GM23248 (cell line): ENCODE measurements at regions not wholly inside any gene's neighbourhood (a gene's known extent, or its start where the extent isn't known, plus 50 kb on each side); places are given as distances from the start of the nearest gene placed in this dataset.

Experiments
- DNase-seq: peaks from one replicate; pipeline ENCODE4 v3.0.0-alpha.2; 2015
- H2AFZ ChIP-seq: fragments of 200-600 bp; sonication (generic); 2 replicates; pipeline ENCODE4 v1.6.1; 2016; ENCODE audit warnings: antibody characterized with exemption
- H3F3A ChIP-seq: fragments of 200-600 bp; sonication (generic); 2 replicates; pipeline ENCODE4 v1.6.1; 2016; ENCODE audit warnings: mild to moderate bottlenecking, antibody characterized with exemption, mixed run types; ENCODE audit not compliant: insufficient read depth
- H3K27ac ChIP-seq: fragments of 200-600 bp; sonication (generic); 2 replicates; pipeline ENCODE4 v1.5.1; 2016; ENCODE audit warnings: mild to moderate bottlenecking
- H3K27me3 ChIP-seq: fragments of 200-600 bp; sonication (generic); replicated peaks from 2 replicates; pipeline ENCODE4 v1.6.1; 2016; ENCODE audit warnings: mild to moderate bottlenecking; ENCODE audit not compliant: insufficient read depth
- H3K36me3 ChIP-seq: fragments of 200-600 bp; sonication (generic); 2 replicates; pipeline ENCODE4 v1.6.1; 2016; ENCODE audit warnings: low read depth, mild to moderate bottlenecking
- H3K4me1 ChIP-seq: fragments of 200-600 bp; sonication (generic); 2 replicates; pipeline ENCODE4 v1.6.1; 2016; ENCODE audit warnings: mild to moderate bottlenecking; ENCODE audit not compliant: insufficient read depth
- H3K4me2 ChIP-seq: fragments of 200-600 bp; sonication (generic); one replicate; pipeline ENCODE4 v1.6.1; 2016; ENCODE audit warnings: mild to moderate bottlenecking; ENCODE audit not compliant: unreplicated experiment
- H3K4me3 ChIP-seq: fragments of 200-600 bp; sonication (generic); 2 replicates; pipeline ENCODE4 v1.5.1; 2016; ENCODE audit warnings: mild to moderate bottlenecking
- H3K79me2 ChIP-seq: fragments of 200-600 bp; sonication (generic); 2 replicates; pipeline ENCODE4 v1.6.1; 2016; ENCODE audit warnings: mild to moderate bottlenecking; ENCODE audit not compliant: insufficient read depth
- H3K9ac ChIP-seq: fragments of 200-600 bp; sonication (generic); 2 replicates; pipeline ENCODE4 v1.6.1; 2016; ENCODE audit warnings: mild to moderate bottlenecking
- H3K9me2 ChIP-seq: fragments of 200-600 bp; sonication (generic); 2 replicates; pipeline ENCODE4 v1.6.1; 2016; ENCODE audit warnings: mixed run types, mild to moderate bottlenecking, moderate library complexity; ENCODE audit not compliant: insufficient read depth
- H3K9me3 ChIP-seq: fragments of 200-600 bp; sonication (generic); one replicate; pipeline ENCODE4 v1.6.1; 2017; ENCODE audit warnings: low read depth
- H4K20me1 ChIP-seq: fragments of 200-600 bp; sonication (generic); 2 replicates; pipeline ENCODE4 v1.6.0; 2016; ENCODE audit not compliant: insufficient read depth
- EZH2 ChIP-seq: fragments of 200-600 bp; sonication (generic); IDR thresholded peaks from 2 replicates; pipeline ENCODE4 v1.6.1; 2018; ENCODE audit warnings: antibody characterized with exemption, mild to moderate bottlenecking; ENCODE audit not compliant: insufficient read depth, poor library complexity, severe bottlenecking
- EZH2phosphoT487 ChIP-seq: fragments of 200-600 bp; sonication (generic); IDR thresholded peaks from 2 replicates; pipeline ENCODE4 v1.6.1; 2018; ENCODE audit warnings: antibody characterized with exemption, moderate library complexity, mild to moderate bottlenecking, low read depth; ENCODE audit not compliant: insufficient read depth
- WGBS, 2 experiments: methylation state at CpG; one replicate each; pipeline ENCODE4 v1.1.6; 2015 to 2017; ENCODE audit warnings: low lambda C conversion rate in 2 of 2, low coverage in 1 of 2; ENCODE audit errors: missing lambda C conversion rate in 2 of 2; 5-methylcytosine and 5-hydroxymethylcytosine counted together
- in situ Hi-C: fragments of 300-500 bp; cut with MboI; formaldehyde crosslinking; loops from 2 replicates; pipeline ENCODE4 v1.15.0; 2020

DNA sequence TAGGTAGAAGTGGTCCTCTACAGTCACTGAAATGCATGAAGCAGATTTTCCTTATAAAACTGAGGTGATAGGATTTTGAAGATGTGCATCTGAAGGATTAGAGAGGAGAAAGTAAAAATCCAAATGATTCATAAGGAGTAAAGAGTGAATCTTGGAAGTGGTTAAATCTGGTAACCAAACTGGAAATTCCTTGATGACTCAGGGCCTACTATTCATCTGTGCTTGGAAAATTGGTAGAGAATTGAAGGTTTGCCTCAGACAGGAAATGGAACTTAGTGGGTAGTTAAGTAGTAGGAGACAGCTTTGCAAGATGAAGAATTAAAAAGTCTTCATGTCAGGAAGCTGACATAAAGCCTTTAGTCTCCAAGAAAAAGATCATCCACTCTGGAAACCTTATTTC is 368.9 kb upstream of the CTSO start:
- peak; percentile 88 for DNase-seq
- in situ Hi-C loops: no loop called here
- TF ChIP-seq EZH2 (no peak), EZH2phosphoT487 (no peak)
- Histone ChIP-seq H3K27me3 (no peaks in the 10 kb centered on the region), H2AFZ (no peak overlapping the region), H3K9ac (0 out of 2 replicates have a peak overlapping the region, but pooled peaks have one; percentile 28), H3F3A (peaks cover 21% of the 10 kb centered on the region), H3K79me2 (no peaks in the 10 kb centered on the region), H3K4me2 (peak overlapping the region; percentile 67), H3K27ac (peak overlapping the region; percentile 69), H3K4me3 (0 out of 2 replicates have a peak overlapping the region, but pooled peaks have one; percentile 33), H3K9me3 (no peaks in the 10 kb centered on the region), H3K9me2 (no peaks in the 10 kb centered on the region), H4K20me1 (no peaks in the 10 kb centered on the region), H3K36me3 (no peaks in the 10 kb centered on the region), H3K4me1 (peaks cover 33% of the 10 kb centered on the region)

- TF ChIP-seq EZH2phosphoT487 (0 out of 2 replicates have a peak, but pooled peaks have one; percentile 47), EZH2 (no peak)
- no peaks in the 10 kb centered on the region for H3K9me3 ChIP-seq
- H3K79me2 ChIP-seq: no peaks in the 10 kb centered on the region
- WGBS, 2 experiments: 21 to 34% methylated on average over 2 of the region's 2 CpGs
- peak; percentile 88 for DNase-seq
- H3F3A ChIP-seq: peaks cover 21% of the 10 kb centered on the region
- no peak overlapping the region for H3K4me3 ChIP-seq
- no peaks in the 10 kb centered on the region for H3K27me3 ChIP-seq
- no peaks in the 10 kb centered on the region for H3K36me3 ChIP-seq
- H3K9me2 ChIP-seq: no peaks in the 10 kb centered on the region
- no peak overlapping the region for H3K9ac ChIP-seq
- H3K4me1 ChIP-seq: peaks cover 33% of the 10 kb centered on the region
- no peak overlapping the region for H2AFZ ChIP-seq
- H3K27ac ChIP-seq: peak overlapping the region; percentile 69
- no peaks in the 10 kb centered on the region for H4K20me1 ChIP-seq
- H3K4me2 ChIP-seq: peak overlapping the region; percentile 67
- in situ Hi-C loops: no loop called here
These were observed 367.5 kb upstream of the CTSO start for GRCh38 chr4:156321203-156321602.

- Histone ChIP-seq H3K36me3 (no peaks in the 10 kb centered on the region), H3F3A (no peaks in the 10 kb centered on the region)
- in situ Hi-C loops: no loop called here
These were observed 359.8 kb upstream of the CTSO start for GRCh38 chr4:156313497-156313896.

DNA sequence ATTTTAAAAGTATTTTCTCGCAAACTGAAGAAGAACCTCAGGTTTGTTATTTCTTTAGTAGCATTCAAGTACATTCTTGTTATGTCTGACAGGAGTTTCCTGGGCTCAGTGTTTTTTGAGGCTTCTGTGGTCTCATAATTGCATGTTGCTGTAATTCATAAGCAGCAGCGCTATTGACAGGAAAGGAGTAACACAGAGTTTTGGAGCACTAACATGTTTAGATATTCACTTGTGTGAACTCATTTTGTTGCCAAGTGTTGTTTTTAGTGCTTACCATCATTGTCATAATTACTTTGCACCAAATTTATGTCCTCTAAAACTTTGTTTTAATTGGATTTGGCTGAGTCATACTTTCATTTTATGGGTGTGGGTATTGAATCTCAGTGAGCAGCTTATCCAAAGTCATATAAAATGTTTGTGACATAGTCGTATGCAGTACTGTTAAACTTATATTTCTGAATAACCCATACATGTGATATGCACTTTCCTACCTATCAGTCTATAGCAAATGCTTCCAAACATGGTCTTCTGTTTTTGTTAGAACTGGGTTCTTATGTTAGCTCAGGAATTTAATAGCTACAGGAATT is 358.7 kb upstream of the CTSO start:
- peak overlapping the region; percentile 38 for H3K4me2 ChIP-seq
- TF ChIP-seq EZH2: no peak
- TF ChIP-seq EZH2phosphoT487: no peak
- DNase-seq: peak; percentile 14
- H3K4me3 ChIP-seq: peak overlapping the region; percentile 28; the same call in 1 of the 2 replicates
- H3K36me3 ChIP-seq: no peaks in the 10 kb centered on the region
- in situ Hi-C loops: no loop called here
- H3K9ac ChIP-seq: no peak overlapping the region
- H3K27ac ChIP-seq: no peak overlapping the region
- peak overlapping the region; percentile 30 for H2AFZ ChIP-seq
- no peaks in the 10 kb centered on the region for H3K9me3 ChIP-seq
- no peaks in the 10 kb centered on the region for H3K79me2 ChIP-seq
- no peaks in the 10 kb centered on the region for H3K27me3 ChIP-seq
- H3K9me2 ChIP-seq: no peaks in the 10 kb centered on the region
- H3K4me1 ChIP-seq: peaks cover 8% of the 10 kb centered on the region; the same call in 1 of the 2 replicates
- no peaks in the 10 kb centered on the region for H3F3A ChIP-seq
- 29 to 37% methylated on average over 3 of the region's 3 CpGs for WGBS, 2 experiments
- no peaks in the 10 kb centered on the region for H4K20me1 ChIP-seq

More at GRCh38 chr4:156313497-156313896, 359.8 kb upstream of the CTSO start:
- peaks cover 8% of the 10 kb centered on the region; the same call in 1 of the 2 replicates for H3K4me1 ChIP-seq
- no peak overlapping the region for H2AFZ ChIP-seq
- H3K9me2 ChIP-seq: no peaks in the 10 kb centered on the region
- H3K27ac ChIP-seq: no peak overlapping the region
- 21% methylated on average over 2 of the region's 2 CpGs for WGBS, 2 experiments
- H3K9ac ChIP-seq: no peak overlapping the region
- DNase-seq: no peak
- H4K20me1 ChIP-seq: no peaks in the 10 kb centered on the region
- H3K27me3 ChIP-seq: no peaks in the 10 kb centered on the region
- H3K4me3 ChIP-seq: no peak overlapping the region
- TF ChIP-seq EZH2phosphoT487 (no peak), EZH2 (no peak)
- H3K9me3 ChIP-seq: no peaks in the 10 kb centered on the region
- H3K4me2 ChIP-seq: no peak overlapping the region
- no peaks in the 10 kb centered on the region for H3K79me2 ChIP-seq
